ENCODE measurements at regions not wholly inside any gene's neighbourhood (a gene's known extent, or its start where the extent isn't known, plus 50 kb on each side); places are given as distances from the start of the nearest gene placed in this dataset.

DNA sequence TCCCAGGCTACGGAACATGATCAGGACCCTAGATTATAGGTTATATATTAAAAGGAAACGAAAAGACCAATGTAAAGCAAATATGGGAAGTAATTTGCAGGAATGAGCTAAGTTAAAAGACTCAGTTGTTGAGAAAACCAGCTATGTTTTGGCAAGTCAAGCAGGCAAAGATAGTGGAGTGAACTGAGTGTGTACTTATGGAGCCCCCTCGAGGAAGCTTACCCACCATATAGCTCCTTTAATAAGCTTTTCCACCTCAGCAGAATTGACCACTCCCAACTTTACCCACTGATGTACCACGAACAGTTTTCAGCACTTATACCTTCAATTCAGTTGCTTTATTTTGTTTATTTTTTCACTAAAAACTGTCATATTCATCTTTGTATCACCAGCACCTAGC, 57.3 kb upstream of the PJA2 start:
- DNase-seq, result no peak

Data from stimulated activated CD4-positive, alpha-beta T cell treated with anti-CD3 and anti-CD28 coated beads, Interleukin-4, amount 100 ng/mL, for 24 hours (primary cell).